IMR-90 (cell line): ENCODE measurements at regions not wholly inside any gene's neighbourhood (a gene's known extent, or its start where the extent isn't known, plus 50 kb on each side); places are given as distances from the start of the nearest gene placed in this dataset.

Source experiments
- ATAC-seq: fragments of 200-7000 bp; cut with Tn5 transposase; 2 replicates; pipeline ENCODE4 v1.9.1; 2020; ENCODE audit warnings: low read depth, mild to moderate bottlenecking, moderate library complexity
- BruUV-seq: library from RNA; stranded (reverse); fragments of 400-500 nt; replicated peaks from 2 replicates; lab custom pipeline; 2021; lab: Mats Ljungman, UMichigan
- CTCF ChIA-PET: fragments of 300-600 bp; formaldehyde crosslinking; extraction: SDS; loops from one replicate; lab custom pipeline; 2021; ENCODE audit warnings: antibody characterized with exemption; lab: Yijun Ruan, JAX
- POLR2A ChIA-PET: fragments of 300-600 bp; sonication (Branson Sonifier 250); formaldehyde crosslinking; loops from one replicate; lab custom pipeline; 2022; ENCODE audit warnings: antibody characterized with exemption; ENCODE audit not compliant: unreplicated experiment; lab: Charles Lee
- DNase-seq: peaks from one replicate; pipeline ENCODE4 v3.0.0; 2013
- H2AFZ ChIP-seq: replicated peaks from 2 replicates; pipeline ENCODE3; 2013; ENCODE audit warnings: low read length, mild to moderate bottlenecking; ENCODE audit not compliant: poor library complexity
- H2AK5ac ChIP-seq: 2 replicates; pipeline ENCODE4 v1.6.1; 2013; ENCODE audit warnings: low read depth, low read length, inconsistent platforms
- H2AK9ac ChIP-seq: replicated peaks from 2 replicates; pipeline ENCODE3; 2013; ENCODE audit warnings: mild to moderate bottlenecking, low read depth, low read length, moderate library complexity; ENCODE audit not compliant: poor library complexity
- H2BK120ac ChIP-seq: 2 replicates; pipeline ENCODE4 v1.6.1; 2013; ENCODE audit warnings: low read depth, low read length, inconsistent platforms
- H2BK15ac ChIP-seq: 3 replicates; pipeline ENCODE4 v1.6.1; 2013; ENCODE audit warnings: low read depth, low read length, inconsistent platforms
- H2BK20ac ChIP-seq: 2 replicates; pipeline ENCODE4 v1.6.1; 2013; ENCODE audit warnings: low read depth, mild to moderate bottlenecking, inconsistent platforms, low read length, moderate library complexity
- H2BK5ac ChIP-seq: 2 replicates; pipeline ENCODE4 v1.6.1; 2013; ENCODE audit warnings: mild to moderate bottlenecking, low read depth, low read length, inconsistent platforms; ENCODE audit not compliant: poor library complexity, severe bottlenecking
- H3K14ac ChIP-seq: replicated peaks from 2 replicates; pipeline ENCODE4 v1.6.1; 2013; ENCODE audit warnings: low read depth, low read length, inconsistent platforms
- H3K18ac ChIP-seq: 2 replicates; pipeline ENCODE4 v1.6.1; 2013; ENCODE audit warnings: low read depth, low read length, control low read depth
- H3K23ac ChIP-seq: 2 replicates; pipeline ENCODE4 v1.6.1; 2013; ENCODE audit warnings: low read depth, low read length, inconsistent platforms
- H3K27ac ChIP-seq: 2 replicates; pipeline ENCODE4 v1.5.1; 2013; ENCODE audit warnings: mild to moderate bottlenecking, control low read depth, low read length; ENCODE audit not compliant: insufficient read depth
- H3K27me3 ChIP-seq: 2 replicates; pipeline ENCODE4 v1.6.1; 2013; ENCODE audit warnings: low read length; ENCODE audit not compliant: control insufficient read depth, insufficient read depth
- H3K36me3 ChIP-seq: 2 replicates; pipeline ENCODE4 v1.6.1; 2013; ENCODE audit warnings: low read length, mixed read lengths; ENCODE audit not compliant: control insufficient read depth, insufficient read depth
- H3K4ac ChIP-seq: 2 replicates; pipeline ENCODE4 v1.6.1; 2013; ENCODE audit warnings: low read depth, low read length, inconsistent platforms
- H3K4me1 ChIP-seq: 2 replicates; pipeline ENCODE4 v1.6.1; 2013; ENCODE audit warnings: low read length, mixed read lengths; ENCODE audit not compliant: control insufficient read depth, insufficient read depth
- H3K4me2 ChIP-seq: 2 replicates; pipeline ENCODE4 v1.6.1; 2013; ENCODE audit warnings: low read depth, mild to moderate bottlenecking, control low read depth, low read length, moderate library complexity
- H3K4me3 ChIP-seq: 2 replicates; pipeline ENCODE4 v1.5.1; 2013; ENCODE audit warnings: low read depth, mild to moderate bottlenecking, control low read depth, low read length, moderate library complexity; ENCODE audit not compliant: insufficient read depth
- H3K56ac ChIP-seq: 2 replicates; pipeline ENCODE4 v1.6.1; 2013; ENCODE audit warnings: low read length, inconsistent platforms; ENCODE audit not compliant: insufficient read depth; ENCODE audit errors: extremely low read depth
- H3K79me1 ChIP-seq, 2 experiments: 2 replicates each; pipeline ENCODE4 v1.6.1; 2013; ENCODE audit warnings: low read length in 2 of 2, inconsistent platforms in 1 of 2, low read depth in 1 of 2
- H3K9ac ChIP-seq: 2 replicates; pipeline ENCODE4 v1.6.1; 2013; ENCODE audit warnings: low read depth, low read length, control low read depth
- H3K9me1 ChIP-seq: 2 replicates; pipeline ENCODE4 v1.6.1; 2013; ENCODE audit warnings: low read length, inconsistent platforms; ENCODE audit not compliant: insufficient read depth
- H3K9me3 ChIP-seq: 2 replicates; pipeline ENCODE4 v1.6.1; 2013; ENCODE audit warnings: low read length; ENCODE audit not compliant: control insufficient read depth, insufficient read depth
- H4K20me1 ChIP-seq: 2 replicates; pipeline ENCODE4 v1.6.1; 2013; ENCODE audit warnings: low read length, inconsistent platforms; ENCODE audit not compliant: insufficient read depth
- H4K5ac ChIP-seq: 2 replicates; pipeline ENCODE4 v1.6.1; 2013; ENCODE audit warnings: mild to moderate bottlenecking, low read depth, low read length, control low read depth
- H4K8ac ChIP-seq, 2 experiments: 2 replicates each; pipeline ENCODE4 v1.6.1; 2013; ENCODE audit warnings: low read depth in 2 of 2, low read length in 2 of 2, control low read depth in 1 of 2, inconsistent platforms in 1 of 2
- H4K91ac ChIP-seq: 2 replicates; pipeline ENCODE4 v1.6.1; 2013; ENCODE audit warnings: low read depth, low read length, inconsistent platforms; ENCODE audit not compliant: insufficient read depth
- CEBPB ChIP-seq: IDR thresholded peaks from 2 replicates; pipeline ENCODE4 v1.6.1; 2012; ENCODE audit warnings: low read depth, low read length, improper control_type of control experiment
- CHD1 ChIP-seq: IDR thresholded peaks from 2 replicates; pipeline ENCODE4 v1.6.1; 2012; ENCODE audit warnings: low read depth, low read length, improper control_type of control experiment
- FOS ChIP-seq: fragments of 150-350 bp; IDR thresholded peaks from 2 replicates; pipeline ENCODE4 v1.6.1; 2016; ENCODE audit warnings: low read depth, low read length
- MAFK ChIP-seq: IDR thresholded peaks from 2 replicates; pipeline ENCODE4 v1.6.1; 2012; ENCODE audit warnings: low read depth, low read length, improper control_type of control experiment
- MAZ ChIP-seq: IDR thresholded peaks from 2 replicates; pipeline ENCODE4 v1.6.1; 2012; ENCODE audit warnings: low read depth, mild to moderate bottlenecking, low read length, improper control_type of control experiment, moderate library complexity, borderline replicate concordance
- MXI1 ChIP-seq: IDR thresholded peaks from 2 replicates; pipeline ENCODE4 v1.6.1; 2012; ENCODE audit warnings: low read depth, mild to moderate bottlenecking, low read length, moderate library complexity, borderline replicate concordance
- POLR2A ChIP-seq: IDR thresholded peaks from 2 replicates; pipeline ENCODE4 v1.6.1; 2012; ENCODE audit warnings: mild to moderate bottlenecking, low read depth, low read length
- RAD21 ChIP-seq: IDR thresholded peaks from 2 replicates; pipeline ENCODE4 v1.6.1; 2012; ENCODE audit warnings: low read length, improper control_type of control experiment
- RFX5 ChIP-seq: IDR thresholded peaks from 2 replicates; pipeline ENCODE4 v1.8.0; 2012; ENCODE audit warnings: low read depth, mild to moderate bottlenecking, low read length, moderate library complexity
- SMC3 ChIP-seq: fragments of 150-350 bp; IDR thresholded peaks from 2 replicates; pipeline ENCODE4 v1.6.1; 2016; ENCODE audit warnings: low read depth, mild to moderate bottlenecking, antibody characterized with exemption, low read length, moderate library complexity
- WGBS, 2 experiments: methylation state at CpG; one replicate each; pipeline versions ENCODE4 v1.1.5 to v1.1.7; 2013; ENCODE audit warnings: missing lambda C conversion rate in 2 of 2; ENCODE audit not compliant: insufficient read length in 1 of 2; ENCODE audit errors: extremely low coverage in 2 of 2; 5-methylcytosine and 5-hydroxymethylcytosine counted together
- dilution Hi-C: fragments of 300-500 bp; cut with HindIII; formaldehyde crosslinking; loops from one replicate; pipeline ENCODE4 v1.14.3; 2018; ENCODE audit warnings: low sequenced_read_pairs; ENCODE audit not compliant: unreplicated experiment
- in situ Hi-C: fragments of 300-500 bp; cut with MboI; formaldehyde crosslinking; loops from 3 replicates; pipeline ENCODE4 v1.14.3; 2019; ENCODE audit warnings: low sequenced_read_pairs, inconsistent platforms, mixed read lengths
- intact Hi-C: fragments of 100-400 bp; cut with micrococcal nuclease; formaldehyde crosslinking; loops from 2 replicates; pipeline ENCODE4 v1.10.0; 2022
- TF ChIP-seq, protein P1 (sequence below): fragments of 150-350 bp; IDR thresholded peaks from 2 replicates; pipeline ENCODE4 v1.6.1; 2016; ENCODE audit warnings: low read depth, mild to moderate bottlenecking, low read length, moderate library complexity, borderline replicate concordance
- TF ChIP-seq, protein P2 (sequence below): conservative IDR thresholded peaks from 2 replicates; pipeline ENCODE4 v1.5.1; 2012; ENCODE audit warnings: mild to moderate bottlenecking, low read depth, low read length, improper control_type of control experiment

DNA sequence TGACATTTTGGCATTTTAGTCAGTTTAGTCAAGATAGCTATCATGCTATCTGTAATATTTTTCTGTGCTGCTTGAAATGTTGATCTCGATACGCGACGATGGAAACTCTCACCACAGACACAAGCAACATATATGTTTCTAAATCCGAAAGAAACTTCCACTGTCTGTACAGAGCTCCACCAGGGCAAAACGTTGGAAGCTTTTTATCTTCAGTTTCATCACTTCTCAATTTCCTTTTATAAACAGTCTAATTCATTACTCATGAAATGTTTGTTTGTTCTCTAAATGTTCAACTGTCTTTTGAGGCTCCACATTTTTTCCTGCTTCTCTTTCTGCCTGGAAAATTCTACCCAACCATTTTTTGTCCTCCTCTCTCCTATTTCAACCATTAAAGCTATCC, 737.6 kb downstream of the SLC16A7 start:
- no peak overlapping the region for H4K8ac ChIP-seq
- H3K23ac ChIP-seq = no peak overlapping the region
- no peaks in the 10 kb centered on the region for H3K36me3 ChIP-seq
- WGBS, 2 experiments = no CpG with 5 or more reads among the region's 6 CpGs
- no peak overlapping the region for H4K91ac ChIP-seq
- POLR2A ChIA-PET = no interaction called here
- no peak overlapping the region for H3K14ac ChIP-seq
- no peak overlapping the region for H2AFZ ChIP-seq
- no peak overlapping the region for H2BK120ac ChIP-seq
- H3K9ac ChIP-seq = no peak overlapping the region
- H2AK5ac ChIP-seq = no peak overlapping the region
- no peak overlapping the region for H3K27ac ChIP-seq
- H3K79me1 ChIP-seq = no peaks in the 10 kb centered on the region
- no peak overlapping the region for H2BK20ac ChIP-seq
- no peak overlapping the region for H2BK15ac ChIP-seq
- H3K56ac ChIP-seq = no peak overlapping the region
- H2AK9ac ChIP-seq = no peak overlapping the region
- H3K4me2 ChIP-seq = peak overlapping the region; percentile 5; the same call in 1 of the 2 replicates
- H3K27me3 ChIP-seq = no peaks in the 10 kb centered on the region
- H3K4me3 ChIP-seq = no peak overlapping the region
- H3K18ac ChIP-seq = no peak overlapping the region
- TF ChIP-seq SMC3 = no peak
- no peak for TF ChIP-seq RAD21
- TF ChIP-seq, protein P1, sequence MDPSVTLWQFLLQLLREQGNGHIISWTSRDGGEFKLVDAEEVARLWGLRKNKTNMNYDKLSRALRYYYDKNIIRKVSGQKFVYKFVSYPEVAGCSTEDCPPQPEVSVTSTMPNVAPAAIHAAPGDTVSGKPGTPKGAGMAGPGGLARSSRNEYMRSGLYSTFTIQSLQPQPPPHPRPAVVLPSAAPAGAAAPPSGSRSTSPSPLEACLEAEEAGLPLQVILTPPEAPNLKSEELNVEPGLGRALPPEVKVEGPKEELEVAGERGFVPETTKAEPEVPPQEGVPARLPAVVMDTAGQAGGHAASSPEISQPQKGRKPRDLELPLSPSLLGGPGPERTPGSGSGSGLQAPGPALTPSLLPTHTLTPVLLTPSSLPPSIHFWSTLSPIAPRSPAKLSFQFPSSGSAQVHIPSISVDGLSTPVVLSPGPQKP = no peak
- TF ChIP-seq MAFK = no peak
- no peak for TF ChIP-seq MXI1
- no peak for TF ChIP-seq RFX5
- TF ChIP-seq FOS = no peak
- no peak for TF ChIP-seq CEBPB
- TF ChIP-seq CHD1 = no peak
- TF ChIP-seq, protein P2, sequence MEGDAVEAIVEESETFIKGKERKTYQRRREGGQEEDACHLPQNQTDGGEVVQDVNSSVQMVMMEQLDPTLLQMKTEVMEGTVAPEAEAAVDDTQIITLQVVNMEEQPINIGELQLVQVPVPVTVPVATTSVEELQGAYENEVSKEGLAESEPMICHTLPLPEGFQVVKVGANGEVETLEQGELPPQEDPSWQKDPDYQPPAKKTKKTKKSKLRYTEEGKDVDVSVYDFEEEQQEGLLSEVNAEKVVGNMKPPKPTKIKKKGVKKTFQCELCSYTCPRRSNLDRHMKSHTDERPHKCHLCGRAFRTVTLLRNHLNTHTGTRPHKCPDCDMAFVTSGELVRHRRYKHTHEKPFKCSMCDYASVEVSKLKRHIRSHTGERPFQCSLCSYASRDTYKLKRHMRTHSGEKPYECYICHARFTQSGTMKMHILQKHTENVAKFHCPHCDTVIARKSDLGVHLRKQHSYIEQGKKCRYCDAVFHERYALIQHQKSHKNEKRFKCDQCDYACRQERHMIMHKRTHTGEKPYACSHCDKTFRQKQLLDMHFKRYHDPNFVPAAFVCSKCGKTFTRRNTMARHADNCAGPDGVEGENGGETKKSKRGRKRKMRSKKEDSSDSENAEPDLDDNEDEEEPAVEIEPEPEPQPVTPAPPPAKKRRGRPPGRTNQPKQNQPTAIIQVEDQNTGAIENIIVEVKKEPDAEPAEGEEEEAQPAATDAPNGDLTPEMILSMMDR = no peak
- TF ChIP-seq POLR2A = no peak
- no peak for TF ChIP-seq MAZ
- intact Hi-C loops (no loop called here), in situ Hi-C loops (no loop called here), dilution Hi-C loops (no loop called here)
- H2BK5ac ChIP-seq = no peak overlapping the region
- no peak overlapping the region for H3K4ac ChIP-seq
- H3K4me1 ChIP-seq = no peaks in the 10 kb centered on the region
- BruUV-seq = no TSS peak
- H4K20me1 ChIP-seq = no peaks in the 10 kb centered on the region
- CTCF ChIA-PET = no interaction called here
- H4K5ac ChIP-seq = no peak overlapping the region
- no peaks in the 10 kb centered on the region for H3K9me3 ChIP-seq
- DNase-seq (peak; percentile 34), ATAC-seq (peak; percentile 38)
- H3K9me1 ChIP-seq = no peaks in the 10 kb centered on the region
